GM12892 (cell line): ENCODE measurements at regions not wholly inside any gene's neighbourhood (a gene's known extent, or its start where the extent isn't known, plus 50 kb on each side); places are given as distances from the start of the nearest gene placed in this dataset.

Experiments used
- POLR2A ChIP-seq: IDR thresholded peaks from 2 replicates; pipeline ENCODE4 v1.6.1; 2011; ENCODE audit warnings: low read depth, low read length, control low read depth
- POLR2AphosphoS5 ChIP-seq: IDR thresholded peaks from 2 replicates; pipeline ENCODE4 v1.6.1; 2011; ENCODE audit warnings: low read depth, low read length, control low read depth

GRCh38 chr6:14695579-14695978 is 550.3 kb upstream of the JARID2 start:
- TF ChIP-seq POLR2AphosphoS5 (no peak), POLR2A (no peak)
